Stimulated activated CD4-positive, alpha-beta T cell treated with anti-CD3 and anti-CD28 coated beads, TNF-alpha, amount 100 ng/mL, for 4 hours (primary cell): ENCODE measurements at regions not wholly inside any gene's neighbourhood (a gene's known extent, or its start where the extent isn't known, plus 50 kb on each side); places are given as distances from the start of the nearest gene placed in this dataset.
"Not testable (repeated sequence)": the region's sequence is repeated elsewhere in the genome, so short reads cannot be mapped to it uniquely, and the experiment has no call there.

ENCODE experiments used
- DNase-seq, 3 experiments: peaks; one replicate each; pipeline ENCODE4 v3.0.0-alpha.2; 2020; ENCODE audit warnings: low read depth in 3 of 3

DNA sequence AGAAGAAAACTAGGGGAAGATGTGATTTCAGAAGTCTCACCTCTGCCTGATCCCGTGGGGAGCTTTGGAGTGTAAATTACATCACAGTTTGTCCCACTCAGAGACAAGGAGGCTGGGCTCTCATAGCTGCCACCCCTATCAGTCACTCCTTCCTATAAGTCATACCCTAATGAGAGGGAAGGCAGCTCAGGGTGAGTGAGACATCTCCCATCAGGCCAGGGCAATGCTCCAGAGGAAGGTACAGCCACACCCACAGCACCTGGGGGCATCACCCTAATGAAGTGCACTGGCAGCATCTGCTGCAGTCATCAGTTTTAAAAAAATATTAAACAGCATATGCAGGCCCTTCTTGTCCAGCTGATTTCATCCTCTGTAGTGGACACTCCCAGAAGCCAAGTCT, 223.1 kb upstream of the NBPF12 start:
- not testable (repeated sequence) for DNase-seq

GRCh38 chr1:146710838-146711521, 227.1 kb upstream of the NBPF12 start:
- DNase-seq: not testable (repeated sequence)

DNA sequence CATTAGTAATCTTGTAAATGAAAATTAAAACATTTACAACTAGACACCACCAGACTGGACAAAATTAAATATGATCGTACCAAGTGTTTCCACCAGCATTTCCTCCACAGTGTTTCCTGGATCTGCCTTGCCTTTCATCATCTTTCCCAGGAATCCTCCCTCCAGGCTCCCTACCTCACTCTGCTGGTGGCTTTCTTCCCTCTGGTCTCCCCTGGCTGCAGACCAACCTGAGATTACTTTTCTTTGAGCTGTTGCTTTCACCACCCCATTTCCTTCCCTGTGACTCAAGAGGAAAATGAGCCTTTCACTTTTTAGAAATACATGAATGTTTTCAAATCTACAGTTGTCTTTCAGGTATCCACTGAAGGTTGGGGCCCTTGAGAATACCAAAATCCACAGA, 228.8 kb upstream of the NBPF12 start:
- DNase-seq: not testable (repeated sequence)

DNA sequence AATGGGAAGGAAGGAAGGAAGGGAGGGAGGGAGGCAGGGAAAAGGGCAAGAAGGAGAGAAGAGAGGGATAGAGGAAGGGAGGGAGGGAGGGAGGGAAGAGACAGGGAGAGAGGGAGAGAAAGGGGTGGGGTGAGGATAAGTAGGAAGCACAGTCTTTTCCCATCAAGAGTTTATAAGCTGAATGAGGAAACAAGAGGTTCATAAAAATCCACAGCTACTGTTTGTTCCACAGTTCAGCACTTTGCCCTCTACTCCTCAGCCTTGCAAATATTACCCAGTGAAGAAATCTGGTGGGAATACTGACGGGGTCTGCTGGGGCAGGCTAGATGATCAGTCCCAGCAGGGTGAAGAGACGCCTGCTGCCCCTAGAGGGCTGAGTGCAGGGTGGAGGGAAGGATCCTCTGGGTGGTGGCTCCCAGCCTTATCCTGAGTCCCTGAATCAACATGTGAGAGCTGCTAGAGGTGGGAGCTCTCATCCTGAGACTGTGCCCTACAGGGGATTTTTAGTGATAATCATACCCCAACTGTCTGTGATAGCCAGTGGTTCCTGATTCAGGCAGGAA, 233.9 kb upstream of the NBPF12 start:
- not testable (repeated sequence) for DNase-seq

DNA sequence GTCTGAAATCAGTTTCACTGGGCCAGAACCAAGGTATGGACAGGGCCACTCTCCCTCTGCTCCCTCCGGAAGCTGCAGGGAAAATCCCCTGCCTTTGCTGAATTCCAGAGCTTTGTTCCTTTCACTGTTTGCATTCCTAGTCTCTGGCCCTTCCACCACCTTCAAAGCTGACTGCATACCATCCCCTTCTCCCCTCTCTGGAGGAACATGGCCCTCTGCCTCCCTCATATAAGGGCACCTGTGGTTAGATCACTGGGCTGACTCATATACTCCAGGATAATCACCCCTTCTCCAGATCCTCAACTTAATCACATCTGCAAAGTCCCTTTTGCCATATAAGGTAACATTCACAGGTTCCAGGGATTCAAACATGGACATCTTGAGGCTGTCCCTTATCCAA, 236.8 kb upstream of the NBPF12 start:
- DNase-seq: not testable (repeated sequence)

DNA sequence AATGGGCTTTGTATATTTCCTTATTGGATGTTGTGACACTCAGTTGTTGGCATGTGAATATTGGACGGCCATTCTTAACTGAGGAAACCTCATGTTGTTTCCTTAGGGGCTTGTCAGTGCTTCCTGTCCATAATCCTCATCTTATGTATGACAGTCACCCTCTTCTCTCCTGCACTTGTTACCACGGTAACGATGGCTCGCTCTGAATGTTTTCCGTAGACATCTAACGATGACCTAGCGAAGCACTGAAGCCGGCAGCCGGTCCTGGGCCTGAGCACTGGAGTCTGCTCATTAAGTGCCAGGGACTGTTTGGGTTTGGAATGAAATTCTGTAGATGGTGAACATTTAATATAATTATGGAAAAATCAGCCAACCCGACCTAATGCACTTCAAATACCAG, 242.7 kb upstream of the NBPF12 start:
- DNase-seq: not testable (repeated sequence)

GRCh38 chr1:146691798-146692197, 246.3 kb upstream of the NBPF12 start:
- not testable (repeated sequence) for DNase-seq

DNA sequence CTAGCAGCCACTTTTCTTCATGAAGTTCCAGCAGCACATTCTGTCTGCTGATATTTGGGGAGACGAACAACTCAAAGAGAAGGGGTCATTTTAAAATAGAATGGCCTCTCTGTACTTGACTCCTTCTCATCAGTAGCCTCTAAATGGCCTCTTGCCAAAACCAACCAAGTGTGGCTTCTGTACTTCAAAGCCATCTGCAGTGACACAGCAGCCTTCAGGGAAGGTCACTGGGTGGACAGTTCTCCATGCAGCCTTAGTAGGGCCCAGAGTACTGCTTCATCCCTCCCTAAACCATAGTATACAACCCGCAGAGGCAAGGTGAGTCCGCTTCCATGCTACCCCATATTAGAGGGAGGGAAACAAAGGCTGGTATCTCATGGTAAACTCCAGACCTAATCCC, 249.2 kb upstream of the NBPF12 start:
- not testable (repeated sequence) for DNase-seq

DNA sequence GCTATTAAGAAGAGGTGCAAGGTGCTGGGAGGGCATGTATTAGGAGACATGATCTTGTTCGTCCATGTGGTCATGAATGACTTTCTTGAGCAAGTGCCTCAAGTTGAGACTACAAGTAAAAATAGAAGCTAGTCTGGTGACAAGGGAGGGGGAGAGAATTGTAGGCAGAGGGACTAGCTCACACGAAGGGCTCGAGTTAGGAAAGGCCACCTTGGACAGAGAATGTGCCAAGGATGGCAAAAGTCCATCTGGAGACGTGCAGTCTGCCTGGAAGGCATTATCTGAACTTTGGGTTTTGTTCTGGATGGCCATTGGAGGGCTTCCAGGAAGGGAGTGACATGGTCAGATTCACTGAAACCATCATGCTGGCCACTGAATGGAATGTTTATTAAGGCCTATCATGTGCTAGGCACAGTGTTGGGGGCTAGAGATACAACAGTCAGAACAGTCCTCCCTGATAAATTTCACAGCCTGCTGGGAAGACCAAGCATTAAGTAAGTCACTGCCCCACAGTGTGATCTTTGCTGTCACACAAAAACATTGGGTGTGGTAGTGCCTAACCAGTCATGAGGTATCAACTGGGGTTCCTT, 251.3 kb upstream of the NBPF12 start:
- not testable (repeated sequence) for DNase-seq

DNA sequence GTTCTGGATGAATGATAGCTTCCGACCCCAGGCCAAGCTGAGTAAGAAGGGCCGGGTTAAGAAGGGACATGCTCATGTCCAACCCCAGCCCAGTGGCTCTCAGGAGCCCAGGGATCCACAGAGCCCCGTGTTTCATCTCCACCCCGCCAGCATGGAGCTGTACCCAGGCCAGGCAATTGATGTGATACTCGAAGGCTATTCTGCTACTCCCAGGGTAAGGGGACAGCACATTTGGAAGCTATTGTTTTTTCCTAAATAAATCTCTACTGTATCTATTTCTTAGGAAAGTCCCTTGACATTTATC, 255.0 kb upstream of the NBPF12 start:
- DNase-seq: not testable (repeated sequence)

- DNase-seq: not testable (repeated sequence)
These were observed 255.6 kb upstream of the NBPF12 start for GRCh38 chr1:146682227-146683125.

GRCh38 chr1:146673729-146674299, 264.3 kb upstream of the NBPF12 start:
- not testable (repeated sequence) for DNase-seq

DNA sequence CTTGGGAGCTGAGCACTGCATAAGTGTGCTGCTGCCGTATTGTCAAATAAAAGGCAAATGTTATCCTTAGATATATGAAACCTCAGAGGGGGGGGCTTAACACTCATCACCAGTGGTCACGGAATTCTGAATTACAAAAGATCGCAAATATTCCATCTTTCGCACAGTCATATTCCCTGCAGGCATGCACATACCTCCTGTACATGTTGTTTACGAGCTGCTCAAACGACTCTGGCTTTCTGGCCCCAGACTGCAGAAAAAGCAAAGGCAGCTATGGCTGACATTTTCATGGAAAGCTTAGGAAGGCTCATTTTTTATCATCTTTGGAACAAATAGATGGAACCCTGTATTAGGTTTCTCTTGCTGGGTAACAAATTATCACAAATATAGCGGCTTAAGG, 265.5 kb upstream of the NBPF12 start:
- DNase-seq: not testable (repeated sequence)

DNA sequence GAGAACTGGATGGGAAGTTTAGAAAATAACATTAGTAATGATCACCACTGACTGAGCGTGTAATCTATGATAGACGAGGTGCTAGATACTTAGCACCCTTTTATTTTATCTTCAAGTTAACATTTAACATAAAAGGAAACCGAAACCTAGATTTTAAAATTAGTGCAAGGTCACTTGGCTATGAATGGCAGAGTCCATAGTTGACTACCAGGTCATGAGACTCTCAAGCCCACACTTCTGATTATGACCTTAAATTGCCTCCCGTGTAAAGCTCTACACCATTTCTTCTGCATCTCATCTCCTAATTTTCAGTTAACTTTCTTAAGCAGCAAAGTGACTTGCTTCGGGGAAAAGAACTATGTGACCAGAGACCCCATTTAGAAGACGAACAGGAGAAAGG, 266.5 kb upstream of the NBPF12 start:
- DNase-seq: not testable (repeated sequence)

- not testable (repeated sequence) for DNase-seq
These were observed 267.1 kb upstream of the NBPF12 start for GRCh38 chr1:146670832-146671566.

DNA sequence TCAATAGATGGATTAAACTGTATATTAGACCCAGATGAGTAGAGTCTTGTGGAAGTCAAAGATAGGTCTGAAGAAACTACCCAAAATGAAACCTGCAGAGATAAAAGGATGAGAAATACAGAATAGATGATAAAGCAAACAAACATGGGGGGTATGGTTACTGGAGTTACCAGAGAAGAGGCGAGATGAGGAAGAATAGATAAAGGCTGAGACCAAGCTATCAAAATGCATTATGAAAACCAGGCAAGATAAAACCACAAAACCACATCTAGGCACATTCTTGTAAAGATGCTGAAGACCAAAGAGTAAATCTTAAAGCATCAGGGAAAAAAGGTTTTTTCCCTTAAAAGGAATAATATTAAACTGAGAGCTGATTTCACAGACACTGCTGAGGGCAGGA, 271.8 kb upstream of the NBPF12 start:
- not testable (repeated sequence) for DNase-seq

GRCh38 chr1:146660242-146660641, 277.9 kb upstream of the NBPF12 start:
- DNase-seq: not testable (repeated sequence)

GRCh38 chr1:146656356-146657060, 281.6 kb upstream of the NBPF12 start:
- not testable (repeated sequence) for DNase-seq

- not testable (repeated sequence) for DNase-seq
These were observed 283.4 kb upstream of the NBPF12 start for GRCh38 chr1:146654763-146655162.

GRCh38 chr1:146645978-146646604, 292.0 kb upstream of the NBPF12 start:
- not testable (repeated sequence) for DNase-seq
